HepG2 (cell line): ENCODE measurements at regions not wholly inside any gene's neighbourhood (a gene's known extent, or its start where the extent isn't known, plus 50 kb on each side); places are given as distances from the start of the nearest gene placed in this dataset.

Experiments
- ATAC-seq: fragments of 200-7000 bp; cut with Tn5 transposase; 3 replicates; pipeline ENCODE4 v1.9.1; 2020; ENCODE audit warnings: mild to moderate bottlenecking, moderate library complexity
- BruUV-seq: library from RNA; stranded (reverse); fragments of 400-500 nt; replicated peaks from 2 replicates; lab custom pipeline; 2021; lab: Mats Ljungman, UMichigan
- CTCF ChIA-PET: fragments of 300-600 bp; formaldehyde crosslinking; extraction: SDS; loops from one replicate; lab custom pipeline; 2021; ENCODE audit warnings: low total read pairs, inconsistent platforms, low intra/inter-chr PET ratio; lab: Yijun Ruan, JAX
- POLR2A ChIA-PET: fragments of 350-600 bp; sonication (Branson Sonifier 250); formaldehyde crosslinking; loops from one replicate; lab custom pipeline; 2020; ENCODE audit warnings: antibody characterized with exemption, inconsistent platforms; lab: Yijun Ruan, JAX
- DNase-seq: peaks from one replicate; pipeline ENCODE4 v3.0.0-alpha.2; 2015; ENCODE audit warnings: low spot score
- FAIRE-seq: peaks from 3 replicates; lab custom pipeline; 2011; peaks lifted over from hg19 to GRCh38; lab: Jason Lieb, UNC
- H2AFZ ChIP-seq: one replicate; pipeline ENCODE4 v1.6.1; 2011; ENCODE audit warnings: low read length, inconsistent platforms
- H3K27ac ChIP-seq: fragments of 300-600 bp; 3 replicates; pipeline ENCODE4 v1.8.0; 2011; ENCODE audit warnings: mixed run types, mild to moderate bottlenecking, mixed read lengths, low read length, inconsistent platforms; ENCODE audit not compliant: insufficient read depth; ENCODE audit errors: extremely low read length
- H3K27me3 ChIP-seq, 2 experiments: fragments of 200-600 bp in 1 of 2; 2 replicates in 1 of 2; 3 replicates in 1 of 2; pipeline versions ENCODE4 v1.6.0 to v1.8.0; 2011; ENCODE audit warnings: low read length in 2 of 2, mild to moderate bottlenecking in 2 of 2, moderate library complexity in 2 of 2, inconsistent platforms in 1 of 2; ENCODE audit not compliant: insufficient read depth in 2 of 2, control insufficient read depth in 1 of 2
- H3K36me3 ChIP-seq, 2 experiments: fragments of 200-600 bp in 1 of 2; replicated peaks in 1 of 2; 2 replicates in 1 of 2; 3 replicates in 1 of 2; pipeline versions ENCODE4 v1.5.1 to v1.8.0; 2011; ENCODE audit warnings: low read length in 2 of 2, inconsistent platforms in 1 of 2; ENCODE audit not compliant: insufficient read depth in 2 of 2, control insufficient read depth in 1 of 2
- H3K4me1 ChIP-seq: 2 replicates; pipeline ENCODE4 v1.5.1; 2012; ENCODE audit warnings: low read length, inconsistent platforms; ENCODE audit not compliant: insufficient read depth
- H3K4me2 ChIP-seq: 2 replicates; pipeline ENCODE4 v1.6.0; 2011; ENCODE audit warnings: low read depth, low read length, inconsistent platforms
- H3K4me3 ChIP-seq, 3 experiments: fragments of 200-600 bp in 1 of 3; sonication (generic), shearing (Covaris generic) in 1 of 3; replicated peaks in 1 of 3; 2 replicates each; pipeline ENCODE4 v1.5.1; 2011 to 2016; ENCODE audit warnings: low read length in 3 of 3, inconsistent platforms in 2 of 3, low read depth in 2 of 3, mild to moderate bottlenecking in 2 of 3, control low read depth in 1 of 3, mixed read lengths in 1 of 3; ENCODE audit not compliant: insufficient read depth in 1 of 3
- H3K79me2 ChIP-seq: one replicate; pipeline ENCODE4 v1.6.1; 2011; ENCODE audit warnings: low read length, inconsistent platforms; ENCODE audit not compliant: insufficient read depth
- H3K9ac ChIP-seq: 2 replicates; pipeline ENCODE4 v1.6.0; 2011; ENCODE audit warnings: mild to moderate bottlenecking, low read depth, low read length, inconsistent platforms; ENCODE audit not compliant: insufficient read depth
- H3K9me3 ChIP-seq: 2 replicates; pipeline ENCODE4 v1.5.1; 2012; ENCODE audit warnings: mild to moderate bottlenecking, low read length
- H4K20me1 ChIP-seq: 2 replicates; pipeline ENCODE4 v1.6.0; 2011; ENCODE audit warnings: inconsistent platforms, mild to moderate bottlenecking, low read length, moderate library complexity; ENCODE audit not compliant: insufficient read depth
- ATF1 ChIP-seq: IDR thresholded peaks from 2 replicates; pipeline ENCODE4 v1.6.1; 2016; ENCODE audit warnings: mild to moderate bottlenecking, control low read depth
- ESRRA ChIP-seq: sonication (generic); formaldehyde crosslinking; IDR thresholded peaks from 2 replicates; pipeline ENCODE4 v1.5.1; 2020; ENCODE audit warnings: mild to moderate bottlenecking, low read depth, missing genetic modification reagents
- FOSL2 ChIP-seq: sonication (generic); formaldehyde crosslinking; IDR thresholded peaks from 2 replicates; pipeline ENCODE4 v1.4.0; 2020; ENCODE audit warnings: missing genetic modification reagents
- MEIS2 ChIP-seq: sonication (generic); formaldehyde crosslinking; IDR thresholded peaks from 2 replicates; pipeline ENCODE4 v1.9.0; 2021; ENCODE audit warnings: mild to moderate bottlenecking, missing genetic modification reagents
- PHB2 ChIP-seq: fragments of 450-650 bp; IDR thresholded peaks from 2 replicates; pipeline ENCODE4 v1.6.1; 2018; ENCODE audit not compliant: partially characterized antibody
- SRSF9 ChIP-seq: fragments of 200-400 bp; formaldehyde crosslinking; IDR thresholded peaks from 2 replicates; pipeline ENCODE4 v1.6.1; 2018; ENCODE audit warnings: borderline replicate concordance, mild to moderate bottlenecking, low read depth, low read length; ENCODE audit not compliant: insufficient read depth, poor library complexity, severe bottlenecking
- TBX2 ChIP-seq: sonication (generic); formaldehyde crosslinking; IDR thresholded peaks from 2 replicates; pipeline ENCODE4 v1.5.0; 2020; ENCODE audit warnings: missing genetic modification reagents, mild to moderate bottlenecking, borderline replicate concordance
- ZEB1 ChIP-seq: IDR thresholded peaks from 2 replicates; pipeline ENCODE4 v1.6.1; 2012; ENCODE audit warnings: mild to moderate bottlenecking, low read depth, inconsistent platforms; ENCODE audit not compliant: insufficient replicate concordance
- ZNF382 ChIP-seq: sonication (generic); formaldehyde crosslinking; IDR thresholded peaks from 2 replicates; pipeline ENCODE4 v1.5.0; 2020; ENCODE audit warnings: missing genetic modification reagents, mild to moderate bottlenecking, borderline replicate concordance
- ZNF589 ChIP-seq: sonication (generic); formaldehyde crosslinking; conservative IDR thresholded peaks from 2 replicates; pipeline ENCODE4 v1.8.0; 2022; ENCODE audit warnings: mild to moderate bottlenecking, moderate library complexity, missing genetic modification reagents
- WGBS: methylation state at CpG from one replicate; pipeline ENCODE4 v1.1.6; 2017; ENCODE audit warnings: low lambda C conversion rate; 5-methylcytosine and 5-hydroxymethylcytosine counted together
- in situ Hi-C: cut with HindIII; loops from 2 replicates; pipeline ENCODE4 v1.10.0; 2017; ENCODE audit warnings: low pct_unique_long_range_greater_than_20kb; ENCODE audit not compliant: extremely low pct_ligation_motif_present
- intact Hi-C: fragments of 100-400 bp; cut with micrococcal nuclease; formaldehyde crosslinking; loops from one replicate; pipeline ENCODE4 v1.10.0; 2022; ENCODE audit not compliant: unreplicated experiment
- TF ChIP-seq, protein P1 (sequence below): sonication (generic); formaldehyde crosslinking; IDR thresholded peaks from 2 replicates; pipeline ENCODE4 v1.8.1; 2023; ENCODE audit warnings: mild to moderate bottlenecking, missing genetic modification reagents, borderline replicate concordance
- TF ChIP-seq, protein P2 (sequence below): sonication (generic); formaldehyde crosslinking; IDR thresholded peaks from 2 replicates; pipeline ENCODE4 v1.5.0; 2020; ENCODE audit warnings: missing genetic modification reagents
- TF ChIP-seq, protein P3 (sequence below): sonication (generic); formaldehyde crosslinking; IDR thresholded peaks from 2 replicates; pipeline ENCODE4 v1.5.1; 2020; ENCODE audit warnings: mild to moderate bottlenecking, missing genetic modification reagents

DNA sequence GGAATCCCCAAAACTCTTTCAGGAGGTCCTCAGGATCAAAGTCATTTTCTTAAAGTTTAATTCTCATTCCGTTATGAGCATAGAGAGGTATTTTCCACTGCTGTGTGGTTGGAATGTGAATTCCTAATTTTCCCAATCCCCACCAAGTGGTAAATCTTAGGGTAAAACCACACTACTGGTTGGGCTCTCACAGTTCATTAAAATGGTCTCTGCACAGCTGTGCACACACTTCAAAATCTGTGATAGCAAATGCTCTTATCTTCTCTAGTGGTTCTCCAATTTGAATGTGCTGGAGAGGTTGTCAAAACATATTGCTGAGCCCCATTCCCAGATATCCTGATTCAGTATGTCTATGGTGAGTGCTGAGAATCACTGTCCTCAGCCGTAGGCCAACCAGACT is 189.1 kb downstream of the BMP4 start:
- ChIA-PET POLR2A (no interaction called here), CTCF (no interaction called here)
- H3K4me3 ChIP-seq, result no peak overlapping the region
- no peaks in the 10 kb centered on the region for H3K79me2 ChIP-seq
- no peak overlapping the region for H3K27ac ChIP-seq
- no peaks in the 10 kb centered on the region for H3K9me3 ChIP-seq
- H4K20me1 ChIP-seq, result no peaks in the 10 kb centered on the region
- WGBS, result 96% methylated on average over 2 of the region's 2 CpGs
- in situ Hi-C loops (no loop called here), intact Hi-C loops (no loop called here)
- H3K9ac ChIP-seq, result no peak overlapping the region
- H3K36me3 ChIP-seq, result no peaks in the 10 kb centered on the region
- BruUV-seq, result no TSS peak
- DNase-seq (no peak), FAIRE-seq (no peak), ATAC-seq (no peak)
- no peak overlapping the region for H2AFZ ChIP-seq
- no peaks in the 10 kb centered on the region for H3K27me3 ChIP-seq
- TF ChIP-seq, protein P1, sequence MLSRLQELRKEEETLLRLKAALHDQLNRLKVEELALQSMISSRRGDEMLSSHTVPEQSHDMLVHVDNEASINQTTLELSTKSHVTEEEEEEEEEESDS (CRISPR knock-in tag), result no peak
- TF ChIP-seq TBX2 (CRISPR knock-in tag), result no peak
- TF ChIP-seq ESRRA (CRISPR knock-in tag), result no peak
- TF ChIP-seq SRSF9, result no peak
- no peak for TF ChIP-seq PHB2
- TF ChIP-seq ATF1, result no peak
- TF ChIP-seq ZEB1, result no peak
- TF ChIP-seq, protein P2, sequence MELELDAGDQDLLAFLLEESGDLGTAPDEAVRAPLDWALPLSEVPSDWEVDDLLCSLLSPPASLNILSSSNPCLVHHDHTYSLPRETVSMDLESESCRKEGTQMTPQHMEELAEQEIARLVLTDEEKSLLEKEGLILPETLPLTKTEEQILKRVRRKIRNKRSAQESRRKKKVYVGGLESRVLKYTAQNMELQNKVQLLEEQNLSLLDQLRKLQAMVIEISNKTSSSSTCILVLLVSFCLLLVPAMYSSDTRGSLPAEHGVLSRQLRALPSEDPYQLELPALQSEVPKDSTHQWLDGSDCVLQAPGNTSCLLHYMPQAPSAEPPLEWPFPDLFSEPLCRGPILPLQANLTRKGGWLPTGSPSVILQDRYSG, result no peak
- no peak overlapping the region for H3K4me2 ChIP-seq
- peaks cover 11% of the 10 kb centered on the region for H3K4me1 ChIP-seq

DNA sequence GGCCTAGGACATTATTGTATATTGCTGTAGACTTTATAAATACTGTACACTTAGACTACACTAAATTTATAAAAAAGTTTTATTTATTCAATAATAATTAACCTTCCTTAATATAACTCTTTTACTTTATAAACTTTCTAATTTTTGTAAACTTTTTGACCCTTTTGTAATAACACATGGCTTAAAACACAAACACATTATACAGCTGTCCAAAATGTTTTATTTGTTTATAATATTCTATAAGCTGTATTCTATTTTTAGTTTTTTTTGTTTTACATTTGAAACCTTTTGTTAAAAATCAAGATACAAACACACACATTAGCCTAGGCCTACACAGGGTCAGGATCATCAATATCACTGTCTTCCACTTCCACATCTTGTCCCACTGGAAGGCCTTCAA is 190.0 kb downstream of the BMP4 start:
- no peak for DNase-seq
- H3K9me3 ChIP-seq, result no peaks in the 10 kb centered on the region
- in situ Hi-C loops (no loop called here), intact Hi-C loops (no loop called here)
- H3K9ac ChIP-seq, result no peak overlapping the region
- H3K4me1 ChIP-seq, result peaks cover 11% of the 10 kb centered on the region
- BruUV-seq, result no TSS peak
- ChIA-PET CTCF (no interaction called here), POLR2A (no interaction called here)
- H3K36me3 ChIP-seq, result no peaks in the 10 kb centered on the region
- no peak for TF ChIP-seq FOSL2 (CRISPR knock-in tag)
- no peak for TF ChIP-seq ZNF589 (CRISPR knock-in tag)
- no peak for TF ChIP-seq MEIS2 (CRISPR knock-in tag)
- TF ChIP-seq ZNF382 (CRISPR knock-in tag), result no peak
- TF ChIP-seq, protein P3, sequence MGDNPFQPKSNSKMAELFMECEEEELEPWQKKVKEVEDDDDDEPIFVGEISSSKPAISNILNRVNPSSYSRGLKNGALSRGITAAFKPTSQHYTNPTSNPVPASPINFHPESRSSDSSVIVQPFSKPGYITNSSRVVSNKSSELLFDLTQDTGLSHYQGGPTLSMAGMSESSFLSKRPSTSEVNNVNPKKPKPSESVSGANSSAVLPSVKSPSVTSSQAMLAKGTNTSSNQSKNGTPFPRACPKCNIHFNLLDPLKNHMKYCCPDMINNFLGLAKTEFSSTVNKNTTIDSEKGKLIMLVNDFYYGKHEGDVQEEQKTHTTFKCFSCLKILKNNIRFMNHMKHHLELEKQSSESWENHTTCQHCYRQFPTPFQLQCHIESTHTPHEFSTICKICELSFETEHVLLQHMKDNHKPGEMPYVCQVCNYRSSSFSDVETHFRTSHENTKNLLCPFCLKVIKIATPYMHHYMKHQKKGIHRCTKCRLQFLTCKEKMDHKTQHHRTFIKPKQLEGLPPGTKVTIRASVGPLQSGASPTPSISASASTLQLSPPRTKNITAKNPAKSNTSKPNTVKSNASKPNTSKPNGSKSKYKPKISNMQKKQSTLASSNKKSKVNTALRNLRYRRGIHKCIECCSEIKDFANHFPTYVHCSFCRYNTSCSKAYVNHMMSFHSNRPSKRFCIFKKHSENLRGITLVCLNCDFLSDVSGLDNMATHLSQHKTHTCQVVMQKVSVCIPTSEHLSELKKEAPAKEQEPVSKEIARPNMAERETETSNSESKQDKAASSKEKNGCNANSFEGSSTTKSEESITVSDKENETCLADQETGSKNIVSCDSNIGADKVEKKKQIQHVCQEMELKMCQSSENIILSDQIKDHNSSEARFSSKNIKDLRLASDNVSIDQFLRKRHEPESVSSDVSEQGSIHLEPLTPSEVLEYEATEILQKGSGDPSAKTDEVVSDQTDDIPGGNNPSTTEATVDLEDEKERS (CRISPR knock-in tag), result no peak
- ATAC-seq, result no peak
- no peak overlapping the region for H2AFZ ChIP-seq
- no peaks in the 10 kb centered on the region for H4K20me1 ChIP-seq
- H3K4me2 ChIP-seq, result no peak overlapping the region
- no peaks in the 10 kb centered on the region for H3K79me2 ChIP-seq
- no peak overlapping the region for H3K27ac ChIP-seq
- H3K27me3 ChIP-seq, result no peaks in the 10 kb centered on the region
- H3K4me3 ChIP-seq, result no peak overlapping the region
- no peak for FAIRE-seq
